H1 (cell line): ENCODE measurements at regions not wholly inside any gene's neighbourhood (a gene's known extent, or its start where the extent isn't known, plus 50 kb on each side); places are given as distances from the start of the nearest gene placed in this dataset.

Experiments
- CTCF ChIA-PET: fragments of 300-600 bp; sonication (Branson Sonifier 250); formaldehyde crosslinking; loops from one replicate; lab custom pipeline; 2021; ENCODE audit not compliant: partially characterized antibody; lab: Charles Lee
- POLR2A ChIA-PET: fragments of 300-600 bp; sonication (Branson Sonifier 250); formaldehyde crosslinking; loops from one replicate; lab custom pipeline; 2021; ENCODE audit warnings: inconsistent platforms; ENCODE audit not compliant: partially characterized antibody; lab: Charles Lee
- DNase-seq, 2 experiments: peaks; one replicate each; pipeline versions ENCODE4 v3.0.0 to v3.0.0-alpha.2; 2010 to 2022; ENCODE audit warnings: low spot score in 2 of 2, low read depth in 1 of 2, mixed read lengths in 1 of 2
- FAIRE-seq: peaks from 2 replicates; lab custom pipeline; 2011; peaks lifted over from hg19 to GRCh38; lab: Jason Lieb, UNC
- H2AFZ ChIP-seq: 2 replicates; pipeline ENCODE4 v1.8.1; 2012; ENCODE audit warnings: low read length, inconsistent platforms
- H2AK5ac ChIP-seq: 2 replicates; pipeline ENCODE4 v1.6.1; 2013; ENCODE audit warnings: low read depth, low read length
- H2BK120ac ChIP-seq: replicated peaks from 2 replicates; pipeline ENCODE3; 2013; ENCODE audit warnings: low read depth, low read length, inconsistent platforms
- H2BK12ac ChIP-seq: 2 replicates; pipeline ENCODE4 v1.6.1; 2013; ENCODE audit warnings: low read depth, low read length
- H2BK15ac ChIP-seq: 2 replicates; pipeline ENCODE4 v1.6.1; 2013; ENCODE audit warnings: low read length
- H2BK20ac ChIP-seq: 2 replicates; pipeline ENCODE4 v1.6.1; 2013; ENCODE audit warnings: low read length
- H2BK5ac ChIP-seq: 2 replicates; pipeline ENCODE4 v1.6.1; 2013; ENCODE audit warnings: low read depth, low read length
- H3K14ac ChIP-seq: 2 replicates; pipeline ENCODE4 v1.6.1; 2013; ENCODE audit warnings: inconsistent platforms; ENCODE audit not compliant: insufficient read length
- H3K18ac ChIP-seq: 2 replicates; pipeline ENCODE4 v1.6.1; 2013; ENCODE audit warnings: low read length; ENCODE audit errors: extremely low read depth
- H3K23ac ChIP-seq: 2 replicates; pipeline ENCODE4 v1.6.1; 2013; ENCODE audit warnings: inconsistent platforms; ENCODE audit not compliant: insufficient read length
- H3K23me2 ChIP-seq: 2 replicates; pipeline ENCODE4 v1.6.1; 2013; ENCODE audit warnings: low read depth, low read length
- H3K27ac ChIP-seq: 2 replicates; pipeline ENCODE4 v1.6.1; 2011; ENCODE audit warnings: low read depth, low read length, inconsistent platforms
- H3K27me3 ChIP-seq, 4 experiments: replicated peaks in 1 of 4; 1 replicate in 1 of 4; 2 replicates in 3 of 4; pipeline versions ENCODE4 v1.6.1 to v1.8.1; 2011 to 2013; ENCODE audit warnings: low read length in 3 of 4, mild to moderate bottlenecking in 3 of 4, inconsistent platforms in 2 of 4, mixed read lengths in 2 of 4, moderate library complexity in 1 of 4; ENCODE audit not compliant: control insufficient read depth in 3 of 4, insufficient read depth in 3 of 4; ENCODE audit errors: extremely low read depth in 1 of 4
- H3K36me3 ChIP-seq, 4 experiments: 2 replicates each; pipeline versions ENCODE4 v1.6.1 to v1.8.1; 2011 to 2013; ENCODE audit warnings: mild to moderate bottlenecking in 4 of 4, low read length in 3 of 4, moderate library complexity in 2 of 4, control low read depth in 1 of 4, inconsistent platforms in 1 of 4; ENCODE audit not compliant: insufficient read depth in 4 of 4, control insufficient read depth in 2 of 4
- H3K4ac ChIP-seq: replicated peaks from 2 replicates; pipeline ENCODE3; 2013; ENCODE audit warnings: low read length, low read depth, mixed read lengths, inconsistent platforms; ENCODE audit not compliant: insufficient read length
- H3K4me1 ChIP-seq, 4 experiments: replicated peaks in 1 of 4; 1 replicate in 1 of 4; 2 replicates in 3 of 4; pipeline versions ENCODE4 v1.6.1 to v1.8.1; 2011 to 2013; ENCODE audit warnings: low read length in 3 of 4, inconsistent platforms in 2 of 4, mixed read lengths in 1 of 4; ENCODE audit not compliant: insufficient read depth in 4 of 4, control insufficient read depth in 3 of 4
- H3K4me2 ChIP-seq, 2 experiments: 2 replicates each; pipeline versions ENCODE4 v1.6.1 to v1.8.1; 2011 to 2013; ENCODE audit warnings: low read depth in 2 of 2, low read length in 2 of 2, control low read depth in 1 of 2, inconsistent platforms in 1 of 2, mild to moderate bottlenecking in 1 of 2; ENCODE audit not compliant: insufficient read depth in 1 of 2
- H3K4me3 ChIP-seq, 4 experiments: fragments of 200-600, 300-600 bp in 1 of 4; sonication (generic), shearing (Covaris generic), sonication (Bioruptor Twin) in 1 of 4; 2 replicates each; pipeline versions ENCODE4 v1.5.1 to v1.8.1; 2011 to 2016; ENCODE audit warnings: low read length in 4 of 4, low read depth in 3 of 4, control low read depth in 2 of 4, inconsistent platforms in 2 of 4, mild to moderate bottlenecking in 2 of 4, mixed read lengths in 1 of 4, moderate library complexity in 1 of 4; ENCODE audit not compliant: insufficient read depth in 2 of 4; ENCODE audit errors: extremely low read depth in 1 of 4
- H3K56ac ChIP-seq: replicated peaks from 2 replicates; pipeline ENCODE3; 2013; ENCODE audit warnings: low read depth, mild to moderate bottlenecking, mixed read lengths, low read length, inconsistent platforms; ENCODE audit not compliant: insufficient read length
- H3K79me1 ChIP-seq: 2 replicates; pipeline ENCODE4 v1.6.1; 2013; ENCODE audit warnings: low read depth, low read length, control low read depth
- H3K79me2 ChIP-seq, 2 experiments: 2 replicates each; pipeline versions ENCODE4 v1.6.1 to v1.8.1; 2012 to 2013; ENCODE audit warnings: low read length in 2 of 2, mild to moderate bottlenecking in 2 of 2, inconsistent platforms in 1 of 2; ENCODE audit not compliant: insufficient read depth in 2 of 2, control insufficient read depth in 1 of 2
- H3K9ac ChIP-seq, 4 experiments: replicated peaks in 1 of 4; 1 replicate in 1 of 4; 2 replicates in 3 of 4; pipeline versions ENCODE4 v1.6.1 to v1.8.1; 2011 to 2013; ENCODE audit warnings: low read depth in 3 of 4, low read length in 3 of 4, control low read depth in 2 of 4, mild to moderate bottlenecking in 2 of 4, moderate library complexity in 2 of 4, inconsistent platforms in 1 of 4; ENCODE audit errors: extremely low read depth in 1 of 4
- H3K9me3 ChIP-seq, 2 experiments: 2 replicates each; pipeline versions ENCODE4 v1.6.1 to v1.8.1; 2012 to 2013; ENCODE audit warnings: mild to moderate bottlenecking in 2 of 2, moderate library complexity in 2 of 2, control low read depth in 1 of 2, inconsistent platforms in 1 of 2, low read depth in 1 of 2, low read length in 1 of 2, mixed read lengths in 1 of 2; ENCODE audit not compliant: insufficient read depth in 2 of 2
- H4K20me1 ChIP-seq, 2 experiments: replicated peaks in 1 of 2; 2 replicates each; pipeline versions ENCODE3 to v1.8.1; 2011 to 2013; ENCODE audit warnings: inconsistent platforms in 2 of 2, low read length in 2 of 2, mild to moderate bottlenecking in 1 of 2; ENCODE audit not compliant: insufficient read depth in 2 of 2, control insufficient read depth in 1 of 2
- H4K5ac ChIP-seq: 2 replicates; pipeline ENCODE4 v1.6.1; 2013; ENCODE audit warnings: low read length, low read depth, mixed read lengths, inconsistent platforms; ENCODE audit not compliant: insufficient read length
- H4K8ac ChIP-seq: 2 replicates; pipeline ENCODE4 v1.8.0; 2013; ENCODE audit warnings: mild to moderate bottlenecking, moderate library complexity, low read length, inconsistent platforms; ENCODE audit not compliant: insufficient read depth; ENCODE audit errors: extremely low read depth
- H4K91ac ChIP-seq: replicated peaks from 2 replicates; pipeline ENCODE3; 2013; ENCODE audit warnings: low read length, mixed read lengths, inconsistent platforms; ENCODE audit not compliant: insufficient read length
- BACH1 ChIP-seq: IDR thresholded peaks from 2 replicates; pipeline ENCODE4 v1.6.1; 2012; ENCODE audit warnings: low read length, improper control_type of control experiment
- CTBP2 ChIP-seq: IDR thresholded peaks from 2 replicates; pipeline ENCODE4 v1.7.0; 2011; ENCODE audit warnings: borderline replicate concordance, mild to moderate bottlenecking, moderate library complexity, mixed read lengths, low read length; ENCODE audit not compliant: insufficient read depth, insufficient read length
- EP300 ChIP-seq, 2 experiments: IDR thresholded peaks; 1 replicate in 1 of 2; 2 replicates in 1 of 2; pipeline ENCODE4 v1.6.1; 2011 to 2012; ENCODE audit warnings: low read depth in 2 of 2, low read length in 2 of 2, mild to moderate bottlenecking in 2 of 2, borderline replicate concordance in 1 of 2, inconsistent platforms in 1 of 2, moderate library complexity in 1 of 2
- GABPA ChIP-seq: IDR thresholded peaks from 2 replicates; pipeline ENCODE4 v1.6.1; 2011; ENCODE audit warnings: mild to moderate bottlenecking, low read length, moderate library complexity, borderline replicate concordance; ENCODE audit not compliant: insufficient read depth
- MAFK ChIP-seq: IDR thresholded peaks from 2 replicates; pipeline ENCODE4 v1.6.1; 2012; ENCODE audit warnings: low read depth, mild to moderate bottlenecking, improper control_type of control experiment, low read length
- SIRT6 ChIP-seq: IDR thresholded peaks from one replicate; pipeline ENCODE4 v1.7.1; 2012; ENCODE audit warnings: low read length, inconsistent platforms
- SIX5 ChIP-seq: IDR thresholded peaks from 2 replicates; pipeline ENCODE4 v1.6.1; 2011; ENCODE audit warnings: mild to moderate bottlenecking, low read depth, low read length
- TAF1 ChIP-seq: IDR thresholded peaks from 2 replicates; pipeline ENCODE4 v1.6.1; 2011; ENCODE audit warnings: mild to moderate bottlenecking, low read depth, low read length
- WGBS, 2 experiments: shearing (Covaris generic) in 1 of 2; methylation state at CpG; one replicate each; pipeline versions ENCODE4 v1.1.6 to v1.1.7; 2013 to 2015; ENCODE audit warnings: low lambda C conversion rate in 2 of 2, mixed read lengths in 2 of 2, inconsistent platforms in 1 of 2, low coverage in 1 of 2, missing lambda C conversion rate in 1 of 2; ENCODE audit not compliant: insufficient replicate concordance in 2 of 2, insufficient coverage in 1 of 2, insufficient read length in 1 of 2; ENCODE audit errors: extremely low coverage in 1 of 2, missing lambda C conversion rate in 1 of 2; 5-methylcytosine and 5-hydroxymethylcytosine counted together
- TF ChIP-seq, protein P1 (sequence below): IDR thresholded peaks from 2 replicates; pipeline ENCODE4 v1.6.1; 2012; ENCODE audit warnings: inconsistent platforms

DNA sequence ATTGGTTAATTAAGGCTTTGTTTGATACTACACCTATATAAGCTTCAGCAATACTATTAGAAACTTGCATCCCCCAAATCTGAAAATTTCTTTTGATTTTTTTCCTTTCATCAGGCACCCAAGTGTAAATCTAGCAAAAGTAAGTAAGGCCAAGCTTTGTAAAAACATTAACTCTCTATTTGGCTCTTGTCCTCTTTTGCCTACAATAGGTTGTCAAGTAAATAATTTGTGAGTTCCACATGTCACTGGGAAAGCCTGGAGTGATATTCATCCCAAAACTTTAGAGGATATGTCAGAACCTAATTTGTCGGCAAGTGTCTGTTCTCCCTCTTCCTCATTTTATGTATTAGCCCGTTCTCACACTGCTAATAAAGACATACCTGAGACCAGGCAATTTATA lies 492.4 kb downstream of the IPMK start:
- H2AFZ ChIP-seq = no peak overlapping the region
- no peak for FAIRE-seq

More for the DNA sequence above, 492.4 kb downstream of the IPMK start:
- no peak overlapping the region for H4K91ac ChIP-seq
- no peak overlapping the region for H2BK15ac ChIP-seq
- no peak overlapping the region for H2BK20ac ChIP-seq
- H3K23ac ChIP-seq = no peak overlapping the region
- peaks cover 13 to 17% of the 10 kb centered on the region in 2 experiments for H3K9me3 ChIP-seq
- no peak overlapping the region for H2BK12ac ChIP-seq
- no peak overlapping the region for H3K4ac ChIP-seq
- H3K79me2 ChIP-seq = no peaks in the 10 kb centered on the region
- H3K14ac ChIP-seq = no peak overlapping the region
- H2BK120ac ChIP-seq = no peak overlapping the region
- CTCF ChIA-PET = no interaction called here
- H3K18ac ChIP-seq = no peak overlapping the region
- no peak overlapping the region for H3K56ac ChIP-seq
- H2AK5ac ChIP-seq = no peak overlapping the region
- no peaks in the 10 kb centered on the region for H3K36me3 ChIP-seq
- TF ChIP-seq TAF1 (no peak), EP300 (IDR thresholded peaks at IDR 0.05; ENCODE audit: borderline replicate concordance in 1 of 2, low read depth in 2 of 2, low read length in 2 of 2) (no peak), CTBP2 (no peak), GABPA (no peak), MAFK (no peak), SIX5 (no peak), BACH1 (no peak), SIRT6 (no peak)
- TF ChIP-seq, protein P1, sequence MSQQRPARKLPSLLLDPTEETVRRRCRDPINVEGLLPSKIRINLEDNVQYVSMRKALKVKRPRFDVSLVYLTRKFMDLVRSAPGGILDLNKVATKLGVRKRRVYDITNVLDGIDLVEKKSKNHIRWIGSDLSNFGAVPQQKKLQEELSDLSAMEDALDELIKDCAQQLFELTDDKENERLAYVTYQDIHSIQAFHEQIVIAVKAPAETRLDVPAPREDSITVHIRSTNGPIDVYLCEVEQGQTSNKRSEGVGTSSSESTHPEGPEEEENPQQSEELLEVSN = no peak
- TF ChIP-seq, all 59 proteins: peak for 0
- Histone ChIP-seq H3K27me3 (no peaks in the 10 kb centered on the region), H3K4me1 (no peaks in the 10 kb centered on the region), H4K8ac (no peak overlapping the region), H3K27ac (no peak overlapping the region), H4K20me1 (no peaks in the 10 kb centered on the region), H3K4me3 (no peak overlapping the region), H3K23me2 (no peaks in the 10 kb centered on the region), H3K9ac (no peak overlapping the region), H3K79me1 (no peaks in the 10 kb centered on the region), H4K5ac (no peak overlapping the region), H2BK5ac (no peak overlapping the region), H3K4me2 (no peak overlapping the region)
- DNase-seq = no peak
- 96% methylated on average over 2 of the region's 2 CpGs; no CpG with 5 or more reads in 1 of the 2 experiments for WGBS, 2 experiments
- POLR2A ChIA-PET = no interaction called here
